H9 (cell line): ENCODE measurements at regions not wholly inside any gene's neighbourhood (a gene's known extent, or its start where the extent isn't known, plus 50 kb on each side); places are given as distances from the start of the nearest gene placed in this dataset.

Experiments used
- DNase-seq: peaks from one replicate; pipeline ENCODE4 v3.0.0-alpha.2; 2017
- H2AFZ ChIP-seq: one replicate; pipeline ENCODE4 v1.6.1; 2013; ENCODE audit warnings: mild to moderate bottlenecking, low read length, control low read depth, moderate library complexity
- H2AK5ac ChIP-seq: 2 replicates; pipeline ENCODE4 v1.6.1; 2013; ENCODE audit warnings: low read length, control low read depth, mixed read lengths; ENCODE audit not compliant: insufficient read length
- H2BK120ac ChIP-seq: one replicate; pipeline ENCODE4 v1.6.1; 2013; ENCODE audit warnings: low read depth, mild to moderate bottlenecking, low read length, control low read depth, inconsistent platforms; ENCODE audit not compliant: poor library complexity, severe bottlenecking
- H2BK12ac ChIP-seq: 2 replicates; pipeline ENCODE4 v1.6.1; 2013; ENCODE audit warnings: low read length, control low read depth, mixed read lengths, low read depth; ENCODE audit not compliant: insufficient read length
- H2BK15ac ChIP-seq: 2 replicates; pipeline ENCODE4 v1.6.1; 2013; ENCODE audit warnings: low read depth, low read length, control low read depth
- H2BK20ac ChIP-seq: one replicate; pipeline ENCODE4 v1.6.1; 2013; ENCODE audit warnings: low read depth, mild to moderate bottlenecking, low read length, control low read depth, inconsistent platforms; ENCODE audit not compliant: poor library complexity, severe bottlenecking
- H2BK5ac ChIP-seq: 2 replicates; pipeline ENCODE4 v1.6.1; 2013; ENCODE audit warnings: low read length, control low read depth, mixed read lengths; ENCODE audit not compliant: insufficient read length
- H3K14ac ChIP-seq: 2 replicates; pipeline ENCODE4 v1.6.1; 2013; ENCODE audit warnings: low read length, control low read depth; ENCODE audit not compliant: insufficient read depth
- H3K18ac ChIP-seq: 2 replicates; pipeline ENCODE4 v1.6.1; 2013; ENCODE audit warnings: low read depth, mild to moderate bottlenecking, mixed read lengths, low read length, control low read depth; ENCODE audit not compliant: insufficient read length
- H3K23ac ChIP-seq: 2 replicates; pipeline ENCODE4 v1.6.1; 2013; ENCODE audit warnings: low read length, control low read depth, mixed read lengths, low read depth; ENCODE audit not compliant: insufficient read length
- H3K23me2 ChIP-seq: 2 replicates; pipeline ENCODE4 v1.6.1; 2013; ENCODE audit warnings: low read depth, mild to moderate bottlenecking, mixed read lengths, low read length, control low read depth; ENCODE audit not compliant: insufficient read length, poor library complexity, severe bottlenecking
- H3K27ac ChIP-seq: 2 replicates; pipeline ENCODE4 v1.5.1; 2013; ENCODE audit warnings: low read length, control low read depth, mixed read lengths, low read depth; ENCODE audit not compliant: insufficient read length
- H3K27me3 ChIP-seq: 2 replicates; pipeline ENCODE4 v1.6.1; 2013; ENCODE audit warnings: low read length, control low read depth, inconsistent platforms; ENCODE audit not compliant: insufficient read depth
- H3K4ac ChIP-seq: 2 replicates; pipeline ENCODE4 v1.6.1; 2013; ENCODE audit warnings: low read depth, mild to moderate bottlenecking, control low read depth, inconsistent platforms, low read length, moderate library complexity
- H3K4me1 ChIP-seq: 2 replicates; pipeline ENCODE4 v1.6.1; 2013; ENCODE audit warnings: low read length, control low read depth, inconsistent platforms; ENCODE audit not compliant: insufficient read depth
- H3K4me2 ChIP-seq: 2 replicates; pipeline ENCODE4 v1.6.1; 2013; ENCODE audit warnings: low read length, control low read depth, mixed read lengths; ENCODE audit not compliant: insufficient read length, insufficient read depth
- H3K56ac ChIP-seq: 2 replicates; pipeline ENCODE4 v1.6.1; 2013; ENCODE audit warnings: low read depth, mild to moderate bottlenecking, mixed read lengths, low read length, control low read depth; ENCODE audit not compliant: insufficient read length
- H3K79me1 ChIP-seq: 2 replicates; pipeline ENCODE4 v1.6.1; 2013; ENCODE audit warnings: low read depth, mild to moderate bottlenecking, moderate library complexity, low read length, control low read depth, inconsistent platforms; ENCODE audit not compliant: insufficient read depth, poor library complexity, severe bottlenecking
- H3K79me2 ChIP-seq: 2 replicates; pipeline ENCODE4 v1.6.1; 2013; ENCODE audit warnings: low read length, control low read depth, inconsistent platforms; ENCODE audit not compliant: insufficient read depth
- H3K9ac ChIP-seq: 2 replicates; pipeline ENCODE4 v1.6.1; 2013; ENCODE audit warnings: low read length, control low read depth, mixed read lengths; ENCODE audit not compliant: insufficient read length; ENCODE audit errors: extremely low read depth
- H3K9me3 ChIP-seq: one replicate; pipeline ENCODE4 v1.6.1; 2013; ENCODE audit warnings: low read depth, low read length, inconsistent platforms; ENCODE audit not compliant: control insufficient read depth
- H3T11ph ChIP-seq: one replicate; pipeline ENCODE4 v1.6.1; 2013; ENCODE audit warnings: mild to moderate bottlenecking, low read length, control low read depth, inconsistent platforms
- H4K20me1 ChIP-seq: one replicate; pipeline ENCODE4 v1.6.1; 2013; ENCODE audit not compliant: control insufficient read depth, insufficient read length, insufficient read depth
- H4K5ac ChIP-seq: 2 replicates; pipeline ENCODE4 v1.6.1; 2013; ENCODE audit warnings: low read depth, mild to moderate bottlenecking, mixed read lengths, low read length, control low read depth; ENCODE audit not compliant: insufficient read length
- H4K8ac ChIP-seq: replicated peaks from 2 replicates; pipeline ENCODE4 v1.6.1; 2013; ENCODE audit warnings: low read length, control low read depth, mixed read lengths, low read depth; ENCODE audit not compliant: insufficient read length
- H4K91ac ChIP-seq: 2 replicates; pipeline ENCODE4 v1.6.1; 2013; ENCODE audit warnings: low read depth, mild to moderate bottlenecking, moderate library complexity, mixed read lengths, low read length, control low read depth; ENCODE audit not compliant: insufficient read length
- H3K27ac Mint-ChIP-seq, 3 experiments: 2 replicates in 2 of 3; 3 replicates in 1 of 3; pipeline ENCODE4 v1.8.0; 2020 to 2021; ENCODE audit warnings: mixed read lengths in 3 of 3, mild to moderate bottlenecking in 1 of 3, moderate library complexity in 1 of 3
- H3K27me3 Mint-ChIP-seq: 2 replicates; pipeline ENCODE4 v1.8.0; 2021; ENCODE audit warnings: low read depth, mild to moderate bottlenecking, moderate library complexity, mixed read lengths
- H3K36me3 Mint-ChIP-seq, 3 experiments: 2 replicates in 2 of 3; 3 replicates in 1 of 3; pipeline ENCODE4 v1.8.0; 2020 to 2021; ENCODE audit warnings: low read depth in 3 of 3, mixed read lengths in 3 of 3; ENCODE audit not compliant: insufficient read depth in 1 of 3
- H3K4me1 Mint-ChIP-seq, 2 experiments: 2 replicates each; pipeline ENCODE4 v1.8.0; 2020; ENCODE audit warnings: mixed read lengths in 2 of 2
- H3K4me3 Mint-ChIP-seq, 2 experiments: 2 replicates in 1 of 2; 3 replicates in 1 of 2; pipeline ENCODE4 v1.8.0; 2020 to 2021; ENCODE audit warnings: mild to moderate bottlenecking in 2 of 2, mixed read lengths in 2 of 2, moderate library complexity in 1 of 2
- H3K9me3 Mint-ChIP-seq, 2 experiments: 2 replicates in 1 of 2; 3 replicates in 1 of 2; pipeline ENCODE4 v1.8.0; 2020; ENCODE audit warnings: mild to moderate bottlenecking in 2 of 2, mixed read lengths in 2 of 2, moderate library complexity in 1 of 2
- CTCF ChIP-seq: fragments of 200-600 bp; sonication (generic); conservative IDR thresholded peaks from 3 replicates; pipeline ENCODE4 v1.8.0; 2021; ENCODE audit warnings: antibody characterized with exemption, mild to moderate bottlenecking
- WGBS: extraction: QIAGEN DNeasy Blood & Tissue Kit; methylation state at CpG from one replicate; pipeline ENCODE4 v1.1.7; 2013; ENCODE audit warnings: missing lambda C conversion rate, low lambda C conversion rate, mixed read lengths; ENCODE audit not compliant: insufficient read length; ENCODE audit errors: extremely low coverage; 5-methylcytosine and 5-hydroxymethylcytosine counted together

DNA sequence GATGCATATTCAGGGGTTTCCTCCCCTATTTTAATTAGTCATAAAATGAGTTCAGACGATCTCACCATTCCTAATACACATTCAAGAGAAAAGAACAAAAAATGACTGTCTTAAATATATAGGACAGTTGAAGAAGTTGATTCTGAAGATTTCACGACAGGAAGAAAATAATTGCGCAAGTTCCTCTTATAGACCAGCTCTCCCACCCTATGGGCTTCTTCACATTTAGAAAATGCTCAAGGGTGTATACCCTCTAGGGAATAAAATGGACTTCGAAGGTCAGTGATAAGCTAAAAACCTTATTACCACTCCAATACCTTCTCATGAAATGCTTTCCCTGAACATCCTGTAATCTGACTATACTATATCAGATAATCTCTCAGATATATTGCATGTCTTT lies 149.2 kb upstream of the TEX13C start:
- Mint-ChIP-seq H3K4me1 (peaks cover 0 to 4% of the 10 kb centered on the region in 2 experiments; a peak in 1 of 4 replicates), H3K27ac (no peak overlapping the region), H3K9me3 (peaks cover 0 to 7% of the 10 kb centered on the region in 2 experiments; a peak in 2 of 5 replicates), H3K27me3 (no peaks in the 10 kb centered on the region), H3K4me3 (no peak overlapping the region), H3K36me3 (no peaks in the 10 kb centered on the region)
- WGBS, result no CpG with 5 or more reads among the region's 4 CpGs
- Histone ChIP-seq H3K9me3 (peaks cover 5% of the 10 kb centered on the region), H2AFZ (no peak overlapping the region), H2BK120ac (no peak overlapping the region), H3K27me3 (no peaks in the 10 kb centered on the region), H3K4me2 (no peak overlapping the region), H3K4ac (no peak overlapping the region), H4K91ac (no peak overlapping the region), H4K8ac (no peak overlapping the region), H2AK5ac (no peak overlapping the region), H3K56ac (no peak overlapping the region), H3K79me1 (no peaks in the 10 kb centered on the region), H3K18ac (no peak overlapping the region), H3K14ac (no peak overlapping the region), H3K79me2 (no peaks in the 10 kb centered on the region), H3T11ph (no peak overlapping the region), H2BK20ac (no peak overlapping the region), H3K9ac (no peak overlapping the region), H2BK15ac (no peak overlapping the region), H2BK5ac (no peak overlapping the region), H3K27ac (no peak overlapping the region), H3K23ac (no peak overlapping the region), H4K20me1 (no peaks in the 10 kb centered on the region), H2BK12ac (no peak overlapping the region), H3K23me2 (no peaks in the 10 kb centered on the region), H4K5ac (no peak overlapping the region), H3K4me1 (no peaks in the 10 kb centered on the region)
- TF ChIP-seq CTCF, result no peak
- DNase-seq, result no peak
